ENCODE measurements at regions not wholly inside any gene's neighbourhood (a gene's known extent, or its start where the extent isn't known, plus 50 kb on each side); places are given as distances from the start of the nearest gene placed in this dataset.

DNA sequence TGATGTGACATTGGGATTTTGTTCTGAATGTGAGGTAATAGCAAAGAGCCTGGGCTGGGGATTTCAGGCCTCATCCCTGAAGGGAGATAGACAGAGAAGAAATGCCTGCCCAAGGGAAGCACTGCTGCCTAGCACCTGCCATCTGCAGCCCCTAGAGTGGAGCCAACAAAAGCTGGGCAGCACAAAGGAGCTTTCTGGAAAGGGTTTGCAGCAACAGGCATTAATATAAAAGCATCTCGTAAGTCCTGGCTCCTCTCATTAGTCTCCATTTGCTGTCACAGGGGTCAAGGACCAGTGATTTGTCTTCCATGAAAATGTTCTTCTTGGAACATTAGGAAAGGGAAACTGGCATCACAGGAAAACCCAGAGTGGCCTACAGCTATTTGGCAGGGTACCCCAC, 157.2 kb upstream of the SLC14A2 start:
- Histone ChIP-seq H3K4me2 (ENCODE audit: control insufficient read depth, extremely low read depth, insufficient read depth, low read depth, low read length) (no peak overlapping the region), H3K36me3 (ENCODE audit: control insufficient read depth in 2 of 2, extremely low read depth in 1 of 2, insufficient read depth in 2 of 2, low read length in 2 of 2) (no peaks in the 10 kb centered on the region), H2AFZ (ENCODE audit: control insufficient read depth, low read length) (no peak overlapping the region), H3K79me2 (ENCODE audit: control insufficient read depth, insufficient read depth, low read length) (no peaks in the 10 kb centered on the region), H3K27me3 (ENCODE audit: control insufficient read depth, extremely low read depth, insufficient read depth, low read length) (peaks cover 6% of the 10 kb centered on the region), H3K9me3 (ENCODE audit: control insufficient read depth, low read depth, low read length) (no peaks in the 10 kb centered on the region), H3K27ac (ENCODE audit: control insufficient read depth, insufficient read depth, low read length) (no peak overlapping the region), H3K4me1 (ENCODE audit: control insufficient read depth, extremely low read depth, insufficient read depth, low read length) (no peaks in the 10 kb centered on the region), H4K20me1 (ENCODE audit: control insufficient read depth, extremely low read depth, insufficient read depth, low read length) (no peaks in the 10 kb centered on the region), H3K9ac (ENCODE audit: control insufficient read depth, extremely low read depth, insufficient read depth, low read length) (no peak overlapping the region), H3K4me3 (ENCODE audit: control insufficient read depth in 2 of 3, extremely low read depth in 1 of 3, insufficient read depth in 2 of 3, low read depth in 1 of 3, low read length in 3 of 3) (no peak overlapping the region), H3K9me1 (ENCODE audit: control insufficient read depth, extremely low read depth, insufficient read depth, low read length) (no peaks in the 10 kb centered on the region)
- no peak for TF ChIP-seq EZH2 (IDR thresholded peaks at IDR 0.05; ENCODE audit: low read length)
- TF ChIP-seq, protein P1, sequence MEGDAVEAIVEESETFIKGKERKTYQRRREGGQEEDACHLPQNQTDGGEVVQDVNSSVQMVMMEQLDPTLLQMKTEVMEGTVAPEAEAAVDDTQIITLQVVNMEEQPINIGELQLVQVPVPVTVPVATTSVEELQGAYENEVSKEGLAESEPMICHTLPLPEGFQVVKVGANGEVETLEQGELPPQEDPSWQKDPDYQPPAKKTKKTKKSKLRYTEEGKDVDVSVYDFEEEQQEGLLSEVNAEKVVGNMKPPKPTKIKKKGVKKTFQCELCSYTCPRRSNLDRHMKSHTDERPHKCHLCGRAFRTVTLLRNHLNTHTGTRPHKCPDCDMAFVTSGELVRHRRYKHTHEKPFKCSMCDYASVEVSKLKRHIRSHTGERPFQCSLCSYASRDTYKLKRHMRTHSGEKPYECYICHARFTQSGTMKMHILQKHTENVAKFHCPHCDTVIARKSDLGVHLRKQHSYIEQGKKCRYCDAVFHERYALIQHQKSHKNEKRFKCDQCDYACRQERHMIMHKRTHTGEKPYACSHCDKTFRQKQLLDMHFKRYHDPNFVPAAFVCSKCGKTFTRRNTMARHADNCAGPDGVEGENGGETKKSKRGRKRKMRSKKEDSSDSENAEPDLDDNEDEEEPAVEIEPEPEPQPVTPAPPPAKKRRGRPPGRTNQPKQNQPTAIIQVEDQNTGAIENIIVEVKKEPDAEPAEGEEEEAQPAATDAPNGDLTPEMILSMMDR (optimal IDR thresholded peaks at IDR 0.05 in 1 of 3, IDR thresholded peaks at IDR 0.05 in 1 of 3, conservative IDR thresholded peaks at IDR 0.05 in 1 of 3; ENCODE audit: extremely low read depth in 1 of 3, insufficient read depth in 2 of 3, low read length in 3 of 3), result no peak
- no peak for FAIRE-seq
- DNase-seq (ENCODE audit: low read depth, low spot score), result no peak
- dilution Hi-C loops (cut with MboI; ENCODE audit: extremely low pct_ligation_motif_present, low sequenced_read_pairs), result no loop called here

DNA sequence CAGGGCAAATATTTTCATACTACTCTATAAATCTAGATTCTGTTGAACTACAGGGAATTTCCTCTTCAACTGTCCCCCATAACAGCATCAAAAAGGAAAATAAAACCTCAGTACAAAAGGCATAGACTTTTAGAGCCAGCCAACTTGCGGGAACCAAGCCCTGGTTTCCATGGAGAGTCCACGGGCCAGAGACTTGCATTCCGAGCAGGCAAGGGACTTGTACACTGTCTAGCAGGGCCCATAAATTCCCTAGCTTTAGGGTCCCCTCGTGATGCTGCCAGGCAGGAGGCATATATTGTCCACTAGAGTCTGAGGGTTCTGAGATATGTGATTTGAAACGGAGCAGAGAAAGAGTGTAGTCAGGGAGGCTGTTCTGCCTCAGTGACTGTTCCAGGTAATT, 153.1 kb upstream of the SLC14A2 start:
- TF ChIP-seq EZH2 (IDR thresholded peaks at IDR 0.05; ENCODE audit: low read length), result no peak
- TF ChIP-seq, protein P1 (optimal IDR thresholded peaks at IDR 0.05 in 1 of 3, IDR thresholded peaks at IDR 0.05 in 1 of 3, conservative IDR thresholded peaks at IDR 0.05 in 1 of 3; ENCODE audit: extremely low read depth in 1 of 3, insufficient read depth in 2 of 3, low read length in 3 of 3), result no peak
- H3K4me2 ChIP-seq (ENCODE audit: control insufficient read depth, extremely low read depth, insufficient read depth, low read depth, low read length), result no peak overlapping the region
- no peak for DNase-seq (ENCODE audit: low read depth, low spot score)
- H3K4me3 ChIP-seq (ENCODE audit: control insufficient read depth in 2 of 3, extremely low read depth in 1 of 3, insufficient read depth in 2 of 3, low read depth in 1 of 3, low read length in 3 of 3), result no peak overlapping the region
- no peak overlapping the region for H2AFZ ChIP-seq (ENCODE audit: control insufficient read depth, low read length)
- no peaks in the 10 kb centered on the region for H3K36me3 ChIP-seq (ENCODE audit: control insufficient read depth in 2 of 2, extremely low read depth in 1 of 2, insufficient read depth in 2 of 2, low read length in 2 of 2)
- no peak overlapping the region for H3K9ac ChIP-seq (ENCODE audit: control insufficient read depth, extremely low read depth, insufficient read depth, low read length)
- H3K27ac ChIP-seq (ENCODE audit: control insufficient read depth, insufficient read depth, low read length), result no peak overlapping the region
- dilution Hi-C loops (cut with MboI; ENCODE audit: extremely low pct_ligation_motif_present, low sequenced_read_pairs), result no loop called here
- H4K20me1 ChIP-seq (ENCODE audit: control insufficient read depth, extremely low read depth, insufficient read depth, low read length), result no peaks in the 10 kb centered on the region
- no peaks in the 10 kb centered on the region for H3K79me2 ChIP-seq (ENCODE audit: control insufficient read depth, insufficient read depth, low read length)
- H3K27me3 ChIP-seq (ENCODE audit: control insufficient read depth, extremely low read depth, insufficient read depth, low read length), result peaks cover 10% of the 10 kb centered on the region
- no peaks in the 10 kb centered on the region for H3K9me3 ChIP-seq (ENCODE audit: control insufficient read depth, low read depth, low read length)
- H3K9me1 ChIP-seq (ENCODE audit: control insufficient read depth, extremely low read depth, insufficient read depth, low read length), result no peaks in the 10 kb centered on the region
- no peak for FAIRE-seq
- H3K4me1 ChIP-seq (ENCODE audit: control insufficient read depth, extremely low read depth, insufficient read depth, low read length), result no peaks in the 10 kb centered on the region
